ENCODE measurements at regions not wholly inside any gene's neighbourhood (a gene's known extent, or its start where the extent isn't known, plus 50 kb on each side); places are given as distances from the start of the nearest gene placed in this dataset.
"Not testable (repeated sequence)": the region's sequence is repeated elsewhere in the genome, so short reads cannot be mapped to it uniquely, and the experiment has no call there.

DNA sequence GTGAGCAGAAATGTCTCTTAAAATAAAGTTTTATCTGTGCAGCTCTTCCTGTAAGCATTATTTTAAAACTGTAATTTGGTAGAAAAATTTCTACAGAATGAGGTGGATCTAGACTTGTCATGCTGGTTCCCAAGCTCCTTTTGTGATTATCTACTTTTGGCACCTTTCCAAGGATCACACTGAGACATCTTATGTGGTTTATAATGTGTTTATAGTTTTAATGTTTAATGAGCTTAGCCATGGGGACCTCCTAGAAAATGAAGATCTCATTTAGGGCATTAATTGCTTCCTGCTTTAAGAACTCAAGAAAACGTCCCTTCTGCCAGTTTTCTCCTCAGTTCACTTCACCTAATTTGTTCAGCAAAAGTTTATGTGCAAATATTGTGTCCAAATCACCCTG is 468.4 kb downstream of the SUCLG1 start (continued):
- TF ChIP-seq PAX5 (IDR thresholded peaks at IDR 0.05; ENCODE audit: borderline replicate concordance, low read depth, low read length) (no peak), CHD2 (IDR thresholded peaks at IDR 0.05; ENCODE audit: borderline replicate concordance, low read depth, low read length) (no peak), STAT3 (IDR thresholded peaks at IDR 0.05; ENCODE audit: low read depth, low read length) (no peak), FOXK2 (IDR thresholded peaks at IDR 0.05) (no peak)
- TF ChIP-seq, protein P1, sequence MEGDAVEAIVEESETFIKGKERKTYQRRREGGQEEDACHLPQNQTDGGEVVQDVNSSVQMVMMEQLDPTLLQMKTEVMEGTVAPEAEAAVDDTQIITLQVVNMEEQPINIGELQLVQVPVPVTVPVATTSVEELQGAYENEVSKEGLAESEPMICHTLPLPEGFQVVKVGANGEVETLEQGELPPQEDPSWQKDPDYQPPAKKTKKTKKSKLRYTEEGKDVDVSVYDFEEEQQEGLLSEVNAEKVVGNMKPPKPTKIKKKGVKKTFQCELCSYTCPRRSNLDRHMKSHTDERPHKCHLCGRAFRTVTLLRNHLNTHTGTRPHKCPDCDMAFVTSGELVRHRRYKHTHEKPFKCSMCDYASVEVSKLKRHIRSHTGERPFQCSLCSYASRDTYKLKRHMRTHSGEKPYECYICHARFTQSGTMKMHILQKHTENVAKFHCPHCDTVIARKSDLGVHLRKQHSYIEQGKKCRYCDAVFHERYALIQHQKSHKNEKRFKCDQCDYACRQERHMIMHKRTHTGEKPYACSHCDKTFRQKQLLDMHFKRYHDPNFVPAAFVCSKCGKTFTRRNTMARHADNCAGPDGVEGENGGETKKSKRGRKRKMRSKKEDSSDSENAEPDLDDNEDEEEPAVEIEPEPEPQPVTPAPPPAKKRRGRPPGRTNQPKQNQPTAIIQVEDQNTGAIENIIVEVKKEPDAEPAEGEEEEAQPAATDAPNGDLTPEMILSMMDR (IDR thresholded peaks at IDR 0.05 in 2 of 3, conservative IDR thresholded peaks at IDR 0.05 in 1 of 3; ENCODE audit: control insufficient read depth in 2 of 3, extremely low read depth in 1 of 3, insufficient read depth in 1 of 3, low read depth in 3 of 3, low read length in 3 of 3): no peak
- TF ChIP-seq, protein P2, sequence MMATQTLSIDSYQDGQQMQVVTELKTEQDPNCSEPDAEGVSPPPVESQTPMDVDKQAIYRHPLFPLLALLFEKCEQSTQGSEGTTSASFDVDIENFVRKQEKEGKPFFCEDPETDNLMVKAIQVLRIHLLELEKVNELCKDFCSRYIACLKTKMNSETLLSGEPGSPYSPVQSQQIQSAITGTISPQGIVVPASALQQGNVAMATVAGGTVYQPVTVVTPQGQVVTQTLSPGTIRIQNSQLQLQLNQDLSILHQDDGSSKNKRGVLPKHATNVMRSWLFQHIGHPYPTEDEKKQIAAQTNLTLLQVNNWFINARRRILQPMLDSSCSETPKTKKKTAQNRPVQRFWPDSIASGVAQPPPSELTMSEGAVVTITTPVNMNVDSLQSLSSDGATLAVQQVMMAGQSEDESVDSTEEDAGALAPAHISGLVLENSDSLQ (IDR thresholded peaks at IDR 0.05): no peak

DNA sequence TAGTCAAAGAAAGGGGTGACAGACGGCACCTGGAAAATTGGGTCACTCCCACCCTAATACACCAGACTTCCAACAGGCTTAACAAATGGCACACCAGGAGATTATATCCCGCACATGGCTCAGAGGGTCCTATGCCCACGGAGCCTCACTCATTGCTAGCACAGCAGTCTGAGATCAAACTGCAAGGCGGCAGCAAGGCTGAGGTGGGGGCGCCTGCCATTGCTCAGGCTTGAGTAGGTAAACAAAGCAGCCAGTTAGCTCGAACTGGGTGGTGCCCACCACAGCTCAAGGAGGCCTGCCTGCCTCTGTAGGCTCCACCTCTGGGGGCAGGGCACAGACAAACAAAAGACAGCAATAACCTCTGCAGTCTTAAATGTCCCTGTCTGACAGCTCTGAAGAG is 482.5 kb downstream of the SUCLG1 start:
- CTCF ChIA-PET; BruUV-seq (replicated peaks): not testable (repeated sequence)

More for the DNA sequence above, 482.5 kb downstream of the SUCLG1 start:
- intact Hi-C loops (cut with micrococcal nuclease; ENCODE audit: unreplicated experiment); H2AFZ ChIP-seq (ENCODE audit: control insufficient read depth, low read depth, low read length); FAIRE-seq; H3K9me3 ChIP-seq (replicated peaks; ENCODE audit: control insufficient read depth, insufficient read depth, low read length); H3K36me3 ChIP-seq (ENCODE audit: control insufficient read depth in 2 of 2, insufficient read depth in 2 of 2, low read length in 1 of 2); H3K4me2 ChIP-seq (ENCODE audit: control insufficient read depth, insufficient read depth); in situ Hi-C loops (cut with MboI); H3K27me3 ChIP-seq (replicated peaks in 1 of 2; ENCODE audit: control insufficient read depth in 2 of 2, insufficient read depth in 2 of 2, low read length in 1 of 2); H3K27ac ChIP-seq (ENCODE audit: control insufficient read depth, insufficient read depth); H3K79me2 ChIP-seq (ENCODE audit: control insufficient read depth, insufficient read depth, low read length); DNase-seq (ENCODE audit: low read depth, low spot score); RAD21 ChIA-PET (ENCODE audit: unreplicated experiment); H3K4me1 ChIP-seq (ENCODE audit: control insufficient read depth, insufficient read depth, low read length); SMC1A ChIA-PET (ENCODE audit: uncharacterized antibody, unreplicated experiment); POLR2A ChIA-PET; ATAC-seq; H3K9ac ChIP-seq (ENCODE audit: control insufficient read depth, insufficient read depth, low read length); H3K4me3 ChIP-seq; H4K20me1 ChIP-seq (ENCODE audit: control insufficient read depth, insufficient read depth): not testable (repeated sequence)
- 54% methylated on average over 6 of the region's 6 CpGs for WGBS (ENCODE audit: insufficient coverage, insufficient replicate concordance, low lambda C conversion rate, missing lambda C conversion rate)
